ENCODE measurements at regions not wholly inside any gene's neighbourhood (a gene's known extent, or its start where the extent isn't known, plus 50 kb on each side); places are given as distances from the start of the nearest gene placed in this dataset.

GRCh38 chr6:104431096-104431495 lies 428.6 kb downstream of the HACE1 start (continued):
- TF ChIP-seq NRF1 (IDR thresholded peaks at IDR 0.05; ENCODE audit: low read depth, low read length) (no peak), EP300 (IDR thresholded peaks at IDR 0.05; ENCODE audit: borderline replicate concordance in 1 of 2, low read depth in 2 of 2, low read length in 2 of 2) (no peak)

All from H1 (cell line).